ENCODE measurements at regions not wholly inside any gene's neighbourhood (a gene's known extent, or its start where the extent isn't known, plus 50 kb on each side); places are given as distances from the start of the nearest gene placed in this dataset.

- TF ChIP-seq CHD7 (IDR thresholded peaks at IDR 0.05; ENCODE audit: insufficient replicate concordance, low read length) = no peak
Measured at GRCh38 chr3:157602424-157602823, 99.2 kb upstream of the VEPH1 start (continued).
